GM21447 (cell line): ENCODE measurements at regions not wholly inside any gene's neighbourhood (a gene's known extent, or its start where the extent isn't known, plus 50 kb on each side); places are given as distances from the start of the nearest gene placed in this dataset.

Experiments
- ATAC-seq: cut with Tn5 transposase; IDR thresholded peaks from one replicate; pipeline ENCODE4 v1.9.1; 2021; ENCODE audit not compliant: unreplicated experiment

- ATAC-seq = no peak
Measured at GRCh38 chr9:89744730-89745129, 139.9 kb downstream of the GADD45G start.

- no peak for ATAC-seq
Measured at GRCh38 chr9:89745601-89746376, 141.0 kb downstream of the GADD45G start.

GRCh38 chr9:89746385-89747116 is 141.7 kb downstream of the GADD45G start:
- ATAC-seq = no peak

- no peak for ATAC-seq
Measured at GRCh38 chr9:89747596-89747995, 142.8 kb downstream of the GADD45G start.

GRCh38 chr9:89748021-89748670 is 143.3 kb downstream of the GADD45G start:
- ATAC-seq = no peak

GRCh38 chr9:89748831-89749499 is 144.2 kb downstream of the GADD45G start:
- ATAC-seq = no peak

- ATAC-seq = no peak
Measured at GRCh38 chr9:89749500-89750116, 144.8 kb downstream of the GADD45G start.

GRCh38 chr9:89750117-89750791 is 145.4 kb downstream of the GADD45G start:
- ATAC-seq = no peak

GRCh38 chr9:89751079-89751825 is 146.4 kb downstream of the GADD45G start:
- ATAC-seq = no peak

GRCh38 chr9:89752154-89752553 is 147.3 kb downstream of the GADD45G start:
- no peak for ATAC-seq

GRCh38 chr9:89753472-89754055 is 148.8 kb downstream of the GADD45G start:
- no peak for ATAC-seq

GRCh38 chr9:89754193-89754592 is 149.4 kb downstream of the GADD45G start:
- ATAC-seq = no peak

GRCh38 chr9:89755821-89756220 is 151.0 kb downstream of the GADD45G start:
- no peak for ATAC-seq

- ATAC-seq = no peak
Measured at GRCh38 chr9:89756891-89757537, 152.2 kb downstream of the GADD45G start.

- no peak for ATAC-seq
Measured at GRCh38 chr9:89757776-89758528, 153.1 kb downstream of the GADD45G start.

- no peak for ATAC-seq
Measured at GRCh38 chr9:89759572-89759971, 154.8 kb downstream of the GADD45G start.

GRCh38 chr9:89760123-89760522 is 155.3 kb downstream of the GADD45G start:
- ATAC-seq = no peak

- no peak for ATAC-seq
Measured at GRCh38 chr9:89764217-89764616, 159.4 kb downstream of the GADD45G start.
